Fibroblast of pulmonary artery (primary cell): ENCODE measurements at regions not wholly inside any gene's neighbourhood (a gene's known extent, or its start where the extent isn't known, plus 50 kb on each side); places are given as distances from the start of the nearest gene placed in this dataset.

Experiments used
- DNase-seq: peaks from one replicate; pipeline ENCODE4 v3.0.0-alpha.2; 2010; ENCODE audit warnings: low read depth
- H3K4me3 ChIP-seq: replicated peaks from 2 replicates; pipeline ENCODE4 v1.5.1; 2011; ENCODE audit warnings: low read depth, mild to moderate bottlenecking, control low read depth, low read length, moderate library complexity
- TF ChIP-seq, protein P1 (sequence below): IDR thresholded peaks from 2 replicates; pipeline ENCODE4 v1.5.1; 2011; ENCODE audit warnings: mild to moderate bottlenecking, control low read depth, low read length, inconsistent platforms; ENCODE audit errors: missing control alignments

DNA sequence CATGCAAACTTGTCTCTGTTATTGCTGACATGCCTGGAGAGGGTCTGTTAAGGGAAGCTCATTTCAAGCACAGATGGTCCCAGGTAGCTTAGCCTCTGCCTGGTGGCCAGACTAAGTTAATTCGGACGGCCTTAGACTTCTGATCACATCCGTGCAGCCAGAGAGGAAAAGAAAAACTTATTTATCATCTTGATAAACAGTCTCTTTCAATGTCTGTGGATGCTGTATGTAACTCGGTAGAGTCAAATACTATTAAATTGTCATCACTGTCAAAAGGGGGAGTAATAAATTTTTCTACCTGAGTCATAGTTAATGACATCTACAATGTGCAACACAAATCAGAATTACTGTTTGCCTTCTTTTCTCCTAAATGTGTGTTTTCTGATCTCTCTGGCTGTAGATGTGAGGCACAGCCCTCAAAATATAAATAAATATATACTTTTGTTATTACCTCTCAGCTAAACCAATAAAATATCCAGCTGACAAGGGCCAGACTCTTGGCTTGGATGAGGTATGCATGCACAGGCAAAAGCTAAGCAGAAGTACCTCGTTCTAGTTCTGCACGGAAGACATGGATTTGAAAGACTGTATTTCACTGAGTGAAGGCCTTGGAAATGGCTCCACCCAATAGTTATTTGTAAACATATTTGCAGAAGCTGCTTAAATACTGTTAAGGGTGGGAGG lies 530.0 kb downstream of the TAFA4 start:
- no peak for DNase-seq
- no peak overlapping the region for H3K4me3 ChIP-seq
- TF ChIP-seq, protein P1, sequence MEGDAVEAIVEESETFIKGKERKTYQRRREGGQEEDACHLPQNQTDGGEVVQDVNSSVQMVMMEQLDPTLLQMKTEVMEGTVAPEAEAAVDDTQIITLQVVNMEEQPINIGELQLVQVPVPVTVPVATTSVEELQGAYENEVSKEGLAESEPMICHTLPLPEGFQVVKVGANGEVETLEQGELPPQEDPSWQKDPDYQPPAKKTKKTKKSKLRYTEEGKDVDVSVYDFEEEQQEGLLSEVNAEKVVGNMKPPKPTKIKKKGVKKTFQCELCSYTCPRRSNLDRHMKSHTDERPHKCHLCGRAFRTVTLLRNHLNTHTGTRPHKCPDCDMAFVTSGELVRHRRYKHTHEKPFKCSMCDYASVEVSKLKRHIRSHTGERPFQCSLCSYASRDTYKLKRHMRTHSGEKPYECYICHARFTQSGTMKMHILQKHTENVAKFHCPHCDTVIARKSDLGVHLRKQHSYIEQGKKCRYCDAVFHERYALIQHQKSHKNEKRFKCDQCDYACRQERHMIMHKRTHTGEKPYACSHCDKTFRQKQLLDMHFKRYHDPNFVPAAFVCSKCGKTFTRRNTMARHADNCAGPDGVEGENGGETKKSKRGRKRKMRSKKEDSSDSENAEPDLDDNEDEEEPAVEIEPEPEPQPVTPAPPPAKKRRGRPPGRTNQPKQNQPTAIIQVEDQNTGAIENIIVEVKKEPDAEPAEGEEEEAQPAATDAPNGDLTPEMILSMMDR = no peak

DNA sequence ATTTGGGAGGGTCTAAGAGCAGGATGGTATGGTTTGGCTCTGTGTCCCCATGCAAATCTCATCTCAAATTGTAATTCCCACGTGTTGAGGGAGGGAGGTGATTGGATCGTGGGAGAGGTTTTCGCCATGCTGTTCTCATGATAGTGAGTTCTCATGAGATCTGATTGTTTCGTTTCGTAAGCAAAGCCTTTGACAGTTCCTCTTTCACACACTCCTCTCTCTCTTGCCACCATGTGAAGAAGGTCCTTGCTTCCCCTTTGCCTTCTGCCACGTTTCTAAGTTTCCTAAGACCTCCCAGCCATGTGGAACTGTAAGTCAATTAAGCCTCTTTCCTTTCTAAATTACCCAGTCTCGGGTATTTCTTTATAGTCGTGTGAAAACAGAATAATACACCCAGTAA lies 553.7 kb downstream of the TAFA4 start:
- TF ChIP-seq, protein P1 = no peak
- H3K4me3 ChIP-seq = no peak overlapping the region
- no peak for DNase-seq

DNA sequence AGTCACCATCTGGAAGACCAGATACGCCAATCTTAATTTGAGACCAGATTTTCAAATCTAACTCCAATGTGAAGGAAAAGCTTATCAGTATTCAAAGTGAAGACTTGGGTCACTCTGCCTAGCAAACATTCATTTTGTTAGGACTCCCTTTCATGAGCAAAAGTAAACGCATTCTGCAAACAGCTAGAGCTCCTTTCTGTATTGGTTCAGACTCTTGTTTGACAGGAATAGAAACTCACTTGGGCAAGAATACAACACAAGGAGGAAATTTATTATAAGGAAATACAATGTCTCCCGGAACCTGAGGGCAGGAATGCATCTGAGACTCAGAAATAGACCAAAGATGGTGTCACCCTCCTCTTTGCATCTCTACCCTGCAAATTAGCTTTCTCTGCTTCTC lies 558.6 kb downstream of the TAFA4 start:
- DNase-seq = no peak
- no peak overlapping the region for H3K4me3 ChIP-seq
- TF ChIP-seq, protein P1 = no peak

DNA sequence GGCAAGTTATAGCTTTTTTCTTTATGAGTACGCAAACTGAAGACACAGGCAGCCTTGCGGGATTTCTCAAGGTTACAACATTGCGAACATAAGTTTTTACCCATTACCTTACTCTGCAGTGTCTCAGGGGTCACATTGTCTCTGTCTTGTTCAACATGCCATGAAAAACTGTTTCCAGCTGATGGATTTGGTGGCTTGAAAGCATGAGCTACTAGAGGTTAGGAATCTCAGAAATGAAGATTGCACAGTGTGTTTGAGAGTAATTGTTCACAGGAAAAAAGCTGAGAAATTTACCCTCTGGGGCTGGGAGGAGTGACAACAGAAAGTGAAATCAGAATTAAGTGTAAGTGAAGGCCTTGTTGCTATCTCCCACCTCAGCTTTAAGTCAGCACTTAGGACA lies 568.6 kb downstream of the TAFA4 start:
- TF ChIP-seq, protein P1 = no peak
- DNase-seq = no peak
- H3K4me3 ChIP-seq = no peak overlapping the region

DNA sequence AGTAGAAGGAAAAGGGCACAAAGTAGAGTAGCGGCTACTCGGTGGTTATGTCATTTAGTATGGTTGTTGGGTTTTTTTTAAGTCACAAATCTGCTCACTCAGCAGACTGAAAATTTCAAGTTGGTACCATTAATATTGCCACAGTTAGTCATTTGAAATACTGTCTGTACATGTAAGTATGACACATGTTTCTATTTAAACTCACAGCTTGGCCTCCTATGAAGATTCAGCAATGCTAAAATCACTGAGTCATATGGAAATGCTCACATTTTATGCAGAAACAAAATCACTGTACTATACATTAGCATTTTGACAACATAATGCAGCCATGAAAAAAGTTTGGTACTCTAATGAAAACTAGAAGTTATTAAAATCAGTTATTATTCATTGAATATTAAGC lies 571.9 kb downstream of the TAFA4 start:
- DNase-seq = no peak

DNA sequence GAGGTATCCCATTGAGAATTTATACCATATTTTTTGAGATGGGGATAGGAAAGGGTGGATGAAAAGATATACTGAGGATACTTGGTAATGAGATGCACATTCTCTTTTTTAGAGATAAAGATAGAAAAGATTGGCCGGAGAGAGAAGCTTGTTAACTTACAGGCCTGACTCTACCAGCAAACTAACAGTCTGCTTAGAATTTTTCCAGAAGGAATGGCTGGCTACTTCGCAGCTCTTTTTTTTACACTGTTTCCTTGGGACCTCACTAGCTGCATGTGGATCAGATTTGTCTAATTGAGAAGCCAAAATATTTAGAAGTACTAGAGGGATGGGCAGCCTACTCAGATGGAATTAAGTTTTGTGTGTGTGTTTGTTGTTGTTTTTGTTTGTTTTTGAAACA lies 586.6 kb downstream of the TAFA4 start:
- H3K4me3 ChIP-seq = no peak overlapping the region
- TF ChIP-seq, protein P1 = no peak
- no peak for DNase-seq

More for the DNA sequence above, 571.9 kb downstream of the TAFA4 start:
- H3K4me3 ChIP-seq = no peak overlapping the region
- TF ChIP-seq, protein P1 = no peak

DNA sequence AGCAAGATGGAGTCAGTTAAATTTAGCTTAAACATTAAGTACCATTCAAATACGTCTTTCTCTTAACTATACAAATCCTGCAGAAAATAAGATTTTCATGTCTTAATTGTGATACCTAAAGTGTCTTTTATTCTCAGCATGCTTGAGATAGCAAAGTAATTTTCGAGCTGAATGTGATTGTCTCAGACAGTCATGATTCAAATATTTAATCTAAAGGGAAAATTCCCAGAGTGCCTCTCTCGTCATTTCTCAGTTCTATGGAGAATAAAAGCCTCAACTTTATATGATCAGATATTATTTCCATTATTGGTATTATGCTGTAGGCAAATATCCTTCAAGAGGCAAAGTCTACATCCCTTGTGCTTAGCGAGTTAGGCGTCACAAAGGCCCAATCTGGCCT lies 589.9 kb downstream of the TAFA4 start:
- H3K4me3 ChIP-seq = no peak overlapping the region
- DNase-seq = no peak
- TF ChIP-seq, protein P1 = no peak
